Epidermal melanocyte (primary cell): ENCODE measurements at regions not wholly inside any gene's neighbourhood (a gene's known extent, or its start where the extent isn't known, plus 50 kb on each side); places are given as distances from the start of the nearest gene placed in this dataset.

Source experiments
- DNase-seq: peaks from one replicate; pipeline ENCODE4 v3.0.0; 2011; ENCODE audit warnings: low spot score; ENCODE audit not compliant: insufficient read length

- no peak for DNase-seq
These were observed 328.6 kb downstream of the INHBA start for GRCh38 chr7:41374150-41374848.

DNA sequence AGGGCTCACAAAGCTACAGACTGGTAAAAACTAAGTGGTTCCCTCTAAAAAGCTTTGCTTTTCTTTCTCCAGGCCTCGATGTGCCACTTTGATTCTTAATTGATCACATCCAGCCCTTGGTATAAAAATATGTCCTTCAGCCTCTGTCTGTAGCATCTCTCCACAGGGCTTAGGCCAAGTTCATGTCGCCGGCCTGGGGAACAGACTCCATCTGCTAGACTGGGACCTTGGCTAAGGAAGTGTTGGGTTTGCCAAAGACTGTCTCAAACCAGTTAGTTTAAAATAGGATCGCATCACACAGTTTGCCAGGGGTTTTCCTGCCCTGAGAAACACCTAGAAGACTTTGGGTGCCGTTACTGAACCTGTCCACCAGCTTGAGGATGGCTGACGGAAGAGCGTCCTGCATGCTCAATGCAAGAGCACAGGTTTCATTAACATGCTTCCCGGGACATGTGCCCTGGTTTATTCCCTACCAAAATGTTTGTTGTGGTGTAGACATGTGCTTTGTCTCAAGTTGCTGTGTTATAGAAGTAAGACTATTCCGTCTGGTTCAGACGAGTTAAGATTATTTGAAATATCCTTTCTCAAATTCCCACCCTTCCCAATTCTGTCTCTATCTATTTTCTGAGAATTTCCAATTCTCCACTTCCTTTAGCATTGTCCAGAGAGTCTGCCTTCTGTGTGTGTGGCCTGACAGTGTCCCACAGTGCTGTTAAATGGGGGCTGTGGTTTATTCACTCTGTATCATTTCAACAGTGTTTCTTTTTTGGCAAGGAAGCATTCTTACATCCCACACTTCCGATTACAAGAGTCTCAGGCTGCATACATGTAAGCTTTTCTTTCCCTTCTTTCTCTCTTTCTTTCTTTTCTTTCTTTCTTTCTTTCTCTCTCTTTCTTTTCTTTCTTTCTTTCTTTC is 334.7 kb downstream of the INHBA start:
- DNase-seq: no peak

GRCh38 chr7:41351091-41351490 is 351.8 kb downstream of the INHBA start:
- DNase-seq: no peak

DNA sequence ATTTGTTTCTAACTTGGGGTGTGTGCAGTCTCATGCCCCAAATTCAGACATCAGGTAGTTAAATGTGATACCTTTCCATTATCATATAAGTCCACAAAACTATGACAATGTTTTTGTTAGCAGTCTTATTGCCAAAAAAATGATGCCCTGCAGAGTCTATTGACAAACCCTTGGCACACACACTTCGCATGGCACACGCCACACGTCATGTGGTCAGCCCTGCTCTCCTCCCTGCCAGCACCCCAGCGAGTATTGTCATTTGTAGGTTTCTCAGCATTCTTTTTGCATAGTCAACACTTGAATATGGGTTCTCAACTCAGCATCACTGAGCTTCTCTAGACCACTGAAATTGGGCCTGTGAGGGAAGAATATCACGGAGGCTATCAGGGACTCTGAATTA is 356.0 kb downstream of the INHBA start:
- DNase-seq: no peak

- DNase-seq: no peak
These were observed 362.8 kb downstream of the INHBA start for GRCh38 chr7:41339913-41340676.

- no peak for DNase-seq
These were observed 365.9 kb downstream of the INHBA start for GRCh38 chr7:41336981-41337380.

- DNase-seq: no peak
These were observed 366.4 kb downstream of the INHBA start for GRCh38 chr7:41336455-41336952.

DNA sequence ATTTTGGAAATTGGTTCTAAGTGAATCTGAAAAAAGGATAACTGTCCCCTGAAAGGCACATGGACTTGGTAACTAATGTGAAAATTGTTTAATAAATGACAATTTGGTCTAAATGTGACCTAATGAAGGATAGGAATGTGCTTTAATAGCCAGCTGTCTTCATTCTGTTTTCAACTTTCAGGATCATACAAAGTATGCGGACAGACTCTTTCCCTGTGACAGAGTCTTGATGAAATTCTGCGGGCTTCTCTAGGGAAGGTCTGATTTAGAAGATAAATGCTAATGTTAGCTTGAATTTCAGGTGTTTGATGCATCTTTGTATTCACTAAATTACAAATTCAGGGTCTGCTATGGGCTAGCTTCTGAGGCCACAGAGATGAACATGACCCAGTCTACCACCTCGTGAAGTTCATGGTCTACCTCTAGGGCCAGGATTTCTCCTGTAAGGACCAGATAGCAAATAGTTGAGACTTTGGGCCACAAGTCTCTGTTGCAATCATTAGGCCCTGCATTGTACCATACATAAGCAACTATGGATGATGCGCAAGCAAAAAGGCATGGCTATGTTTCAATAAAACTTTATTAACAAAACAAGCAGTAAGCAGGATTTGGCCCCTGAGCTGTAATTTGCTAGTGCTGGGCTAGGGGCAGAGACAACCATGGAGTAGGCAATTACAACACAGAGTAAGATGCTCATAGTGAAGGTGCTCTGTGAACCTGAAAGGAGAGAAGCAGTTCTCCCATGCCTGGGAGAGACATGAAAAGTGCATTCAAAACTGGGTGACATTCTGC is 368.6 kb downstream of the INHBA start:
- no peak for DNase-seq

- no peak for DNase-seq
These were observed 369.4 kb downstream of the INHBA start for GRCh38 chr7:41333511-41333910.

GRCh38 chr7:41331194-41331593 is 371.7 kb downstream of the INHBA start:
- DNase-seq: no peak

- DNase-seq: no peak
These were observed 374.3 kb downstream of the INHBA start for GRCh38 chr7:41328544-41328943.

- no peak for DNase-seq
These were observed 374.8 kb downstream of the INHBA start for GRCh38 chr7:41328131-41328530.

- DNase-seq: no peak
These were observed 376.3 kb downstream of the INHBA start for GRCh38 chr7:41326616-41327015.

- DNase-seq: no peak
These were observed 379.1 kb downstream of the INHBA start for GRCh38 chr7:41323806-41324205.

- DNase-seq: no peak
These were observed 383.3 kb downstream of the INHBA start for GRCh38 chr7:41319581-41319980.

- no peak for DNase-seq
These were observed 386.5 kb downstream of the INHBA start for GRCh38 chr7:41316410-41316809.

GRCh38 chr7:41315764-41316163 is 387.1 kb downstream of the INHBA start:
- no peak for DNase-seq

DNA sequence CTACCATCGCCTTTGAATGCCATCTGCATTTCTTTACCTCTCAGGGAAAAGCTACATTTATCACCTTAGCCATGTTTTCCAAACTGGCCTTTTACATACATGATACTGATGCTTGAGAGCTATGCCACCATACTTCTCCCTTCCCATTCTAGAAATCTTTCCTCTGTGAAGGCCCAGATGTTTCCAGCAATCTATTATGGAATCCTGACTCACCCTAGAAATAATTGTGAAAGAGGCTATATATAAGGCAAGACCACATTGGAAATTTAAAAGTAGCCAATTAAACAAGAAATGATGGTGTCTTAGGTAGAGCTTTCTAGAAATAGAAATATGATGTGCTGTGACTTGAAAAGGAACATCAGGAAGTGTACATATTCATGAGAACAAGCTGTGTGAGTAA is 389.7 kb downstream of the INHBA start:
- DNase-seq: no peak

GRCh38 chr7:41312235-41312634 is 390.7 kb downstream of the INHBA start:
- DNase-seq: no peak

DNA sequence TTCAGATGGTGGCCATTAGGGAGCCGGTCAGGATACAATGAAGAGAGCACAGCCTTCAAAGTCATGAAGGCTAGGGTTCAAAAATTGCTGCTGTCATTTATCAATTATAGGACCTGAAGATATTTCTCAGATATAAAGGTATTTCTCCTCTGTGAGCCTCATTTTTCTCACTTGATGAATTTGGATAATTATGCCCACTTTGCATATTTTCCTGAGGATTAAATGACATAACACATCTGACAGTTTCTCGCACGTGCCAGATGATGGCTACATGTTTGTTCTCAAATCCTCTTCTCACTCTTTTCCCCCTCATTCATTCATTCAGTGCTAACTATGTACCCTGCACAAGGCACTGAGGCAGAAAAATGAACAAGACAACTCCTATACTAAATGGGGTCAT is 391.6 kb downstream of the INHBA start:
- DNase-seq: no peak

- no peak for DNase-seq
These were observed 396.4 kb downstream of the INHBA start for GRCh38 chr7:41306486-41306885.
